ENCODE measurements at regions not wholly inside any gene's neighbourhood (a gene's known extent, or its start where the extent isn't known, plus 50 kb on each side); places are given as distances from the start of the nearest gene placed in this dataset.
"Not testable (repeated sequence)": the region's sequence is repeated elsewhere in the genome, so short reads cannot be mapped to it uniquely, and the experiment has no call there.

- H3K27ac Mint-ChIP-seq: no peak overlapping the region
- no peaks in the 10 kb centered on the region for H3K36me3 Mint-ChIP-seq
- H3K4me1 Mint-ChIP-seq: no peaks in the 10 kb centered on the region
- ATAC-seq (ENCODE audit: low read depth in 2 of 2) (no peak), DNase-seq (no peak)
- no peak overlapping the region for H3K4me3 Mint-ChIP-seq
- peaks cover 0 to 4% (median 2%) of the 10 kb centered on the region in 7 donors for H3K9me3 Mint-ChIP-seq
- H3K27me3 Mint-ChIP-seq: no peaks in the 10 kb centered on the region
These were observed 532.4 kb upstream of the ITGA1 start for GRCh38 chr5:52255308-52255707.

DNA sequence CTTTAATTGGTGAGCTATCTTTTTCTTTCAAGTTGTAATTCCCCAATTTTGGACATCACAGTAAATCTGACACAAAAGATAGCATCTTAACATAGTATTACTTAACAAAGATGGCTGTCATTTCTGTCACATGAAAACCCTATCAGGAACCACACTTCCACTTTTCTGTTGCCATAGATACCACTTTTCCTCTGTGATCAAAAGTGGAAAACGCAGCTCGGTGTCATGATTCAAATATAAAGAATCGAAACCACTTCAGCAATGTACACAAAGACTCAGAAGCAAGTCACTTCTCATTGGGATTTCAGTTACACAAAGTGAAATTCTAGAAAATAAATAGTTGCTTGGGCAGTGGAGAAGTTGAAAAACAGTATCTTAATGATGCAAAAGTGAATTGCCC lies 524.9 kb upstream of the ITGA1 start:
- H3K4me3 Mint-ChIP-seq: no peak overlapping the region

GRCh38 chr5:52269401-52269800 lies 518.3 kb upstream of the ITGA1 start:
- Mint-ChIP-seq H3K4me3 (no peak overlapping the region), H3K9me3 (peaks cover 0 to 5% (median 0%) of the 10 kb centered on the region in 7 donors), H3K4me1 (no peaks in the 10 kb centered on the region), H3K27ac (no peak overlapping the region), H3K36me3 (no peaks in the 10 kb centered on the region), H3K27me3 (no peaks in the 10 kb centered on the region)
- ATAC-seq (ENCODE audit: low read depth in 2 of 2) (no peak), DNase-seq (no peak)

More for the DNA sequence above, 524.9 kb upstream of the ITGA1 start:
- H3K4me1 Mint-ChIP-seq: no peaks in the 10 kb centered on the region
- H3K27ac Mint-ChIP-seq: no peak overlapping the region
- H3K27me3 Mint-ChIP-seq: no peaks in the 10 kb centered on the region
- ATAC-seq (ENCODE audit: low read depth in 2 of 2) (no peak), DNase-seq (no peak)
- no peaks in the 10 kb centered on the region for H3K36me3 Mint-ChIP-seq
- H3K9me3 Mint-ChIP-seq: peaks cover 0 to 3% (median 0%) of the 10 kb centered on the region in 7 donors

- peaks cover 0 to 5% (median 0%) of the 10 kb centered on the region in 7 donors for H3K9me3 Mint-ChIP-seq
- DNase-seq (no peak), ATAC-seq (ENCODE audit: low read depth in 2 of 2) (no peak)
- no peak overlapping the region for H3K27ac Mint-ChIP-seq
- H3K27me3 Mint-ChIP-seq: no peaks in the 10 kb centered on the region
- no peaks in the 10 kb centered on the region for H3K36me3 Mint-ChIP-seq
- H3K4me1 Mint-ChIP-seq: no peaks in the 10 kb centered on the region
- H3K4me3 Mint-ChIP-seq: no peak overlapping the region
These were observed 517.9 kb upstream of the ITGA1 start for GRCh38 chr5:52269859-52270258.

GRCh38 chr5:52275639-52276038 lies 512.1 kb upstream of the ITGA1 start:
- no peaks in the 10 kb centered on the region for H3K4me1 Mint-ChIP-seq
- H3K27me3 Mint-ChIP-seq: no peaks in the 10 kb centered on the region
- ATAC-seq (ENCODE audit: low read depth in 2 of 2): no peak
- no peaks in the 10 kb centered on the region for H3K36me3 Mint-ChIP-seq
- H3K4me3 Mint-ChIP-seq: no peak overlapping the region
- H3K27ac Mint-ChIP-seq: no peak overlapping the region
- H3K9me3 Mint-ChIP-seq: peaks cover 0 to 10% (median 2%) of the 10 kb centered on the region in 7 donors
- DNase-seq: no peak

DNA sequence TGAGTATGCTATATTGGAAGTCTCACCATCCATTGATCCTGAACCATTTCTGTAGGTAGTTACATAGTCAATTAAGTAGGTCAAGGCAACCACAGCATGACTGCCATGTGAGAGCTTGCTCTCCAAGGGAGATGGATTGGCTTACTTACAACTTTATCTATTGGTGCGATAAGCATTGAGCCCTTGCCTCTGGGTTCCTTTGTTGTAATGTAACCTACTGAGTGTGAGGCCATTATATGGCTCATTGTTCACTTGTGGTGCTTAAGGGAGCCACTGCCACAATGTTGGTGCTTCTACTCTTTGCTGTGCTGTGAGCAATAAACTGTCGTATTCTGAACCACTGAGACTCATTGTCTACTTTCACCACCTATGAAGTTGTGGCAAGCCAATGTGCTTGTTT lies 510.6 kb upstream of the ITGA1 start:
- Mint-ChIP-seq H3K9me3 (peaks cover 0 to 12% (median 2%) of the 10 kb centered on the region in 7 donors), H3K27ac (no peak overlapping the region)

DNA sequence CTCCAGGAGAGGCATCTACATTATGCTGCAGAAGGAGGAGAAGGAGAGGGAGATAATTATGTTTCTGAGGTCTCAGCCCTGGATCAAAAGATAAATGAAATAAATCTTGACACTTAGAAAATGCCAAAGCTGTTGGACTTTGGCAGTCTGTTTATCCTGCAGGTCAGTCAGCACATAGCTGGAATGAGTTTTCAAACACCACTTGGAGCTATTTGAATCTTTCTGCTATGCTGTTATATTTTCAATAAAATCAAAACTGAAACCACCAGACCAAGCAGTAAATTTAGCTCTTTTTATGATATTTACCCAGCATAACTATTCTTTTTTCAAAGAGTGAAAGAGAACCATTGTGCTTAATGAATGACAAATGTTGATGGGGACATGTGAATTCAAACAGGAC lies 505.1 kb upstream of the ITGA1 start:
- Mint-ChIP-seq H3K27me3 (no peaks in the 10 kb centered on the region), H3K4me1 (no peaks in the 10 kb centered on the region), H3K27ac (no peak overlapping the region), H3K36me3 (no peaks in the 10 kb centered on the region), H3K4me3 (no peak overlapping the region), H3K9me3 (peaks cover 0 to 12% (median 9%) of the 10 kb centered on the region in 7 donors)
- ATAC-seq (ENCODE audit: low read depth in 2 of 2): no peak
- DNase-seq: no peak

More for the DNA sequence above, 510.6 kb upstream of the ITGA1 start:
- Mint-ChIP-seq H3K36me3 (no peaks in the 10 kb centered on the region), H3K4me3 (no peak overlapping the region), H3K4me1 (no peaks in the 10 kb centered on the region), H3K27me3 (no peaks in the 10 kb centered on the region)
- DNase-seq (no peak), ATAC-seq (ENCODE audit: low read depth in 2 of 2) (no peak)

DNA sequence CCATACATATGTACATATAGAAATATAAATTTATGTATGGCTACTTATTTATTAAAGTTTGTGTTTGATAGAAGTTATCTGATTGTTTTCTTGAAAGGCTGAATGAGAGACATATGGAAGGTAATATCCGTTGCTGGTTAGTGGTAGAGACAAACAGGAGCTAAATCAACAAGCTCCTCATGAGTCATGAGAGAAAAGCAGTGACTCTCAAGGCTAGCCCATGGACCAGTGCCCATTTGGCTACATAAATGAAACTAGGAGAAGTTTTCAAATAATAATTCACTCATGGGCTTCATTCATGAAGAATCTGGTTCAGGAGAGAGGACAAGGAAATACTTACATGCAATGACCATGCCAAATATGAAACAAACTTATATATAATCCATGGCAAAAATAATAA lies 504.5 kb upstream of the ITGA1 start:
- no peaks in the 10 kb centered on the region for H3K27me3 Mint-ChIP-seq

DNA sequence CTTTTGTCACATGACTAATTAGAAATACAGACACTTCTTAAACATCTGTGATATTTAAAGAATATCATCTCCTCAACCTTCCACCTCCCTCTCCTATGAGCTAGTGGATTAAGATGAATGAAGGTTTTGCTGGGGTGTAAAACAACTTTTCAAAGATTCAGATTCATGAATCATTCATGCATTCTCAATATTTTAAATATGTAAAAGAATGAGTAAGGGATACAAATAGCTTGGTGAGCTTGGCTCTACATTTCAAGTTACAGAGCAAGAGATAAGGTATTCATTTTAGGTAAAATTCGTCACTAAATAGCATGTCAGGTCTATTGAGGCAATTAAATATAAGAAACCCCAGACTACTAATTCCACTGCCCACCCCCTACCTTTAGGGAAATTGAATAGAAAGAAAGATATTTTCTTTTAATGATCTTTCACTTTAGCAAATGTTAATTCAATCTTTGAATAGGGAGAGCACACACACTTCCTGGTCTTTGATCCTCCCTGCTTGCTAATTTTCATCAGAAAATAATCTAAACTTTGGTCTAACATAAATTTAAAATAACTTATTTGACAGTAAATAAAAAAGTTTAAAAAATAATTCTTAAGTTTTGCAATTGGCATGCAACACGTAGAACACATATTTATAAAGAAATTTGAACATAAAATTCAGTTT lies 486.9 kb upstream of the ITGA1 start:
- Mint-ChIP-seq H3K4me3 (no peak overlapping the region), H3K9me3 (peaks cover 9 to 36% (median 18%) of the 10 kb centered on the region in 7 donors), H3K36me3 (peaks cover 0 to 16% of the 10 kb centered on the region in 2 donors), H3K27ac (no peak overlapping the region), H3K27me3 (no peaks in the 10 kb centered on the region), H3K4me1 (no peaks in the 10 kb centered on the region)
- DNase-seq: no peak
- ATAC-seq (ENCODE audit: low read depth in 2 of 2): no peak

More for the DNA sequence above, 504.5 kb upstream of the ITGA1 start:
- no peak overlapping the region for H3K27ac Mint-ChIP-seq
- peaks cover 0 to 12% (median 10%) of the 10 kb centered on the region in 7 donors for H3K9me3 Mint-ChIP-seq
- no peaks in the 10 kb centered on the region for H3K4me1 Mint-ChIP-seq
- no peaks in the 10 kb centered on the region for H3K36me3 Mint-ChIP-seq
- H3K4me3 Mint-ChIP-seq: no peak overlapping the region
- DNase-seq: no peak
- ATAC-seq (ENCODE audit: low read depth in 2 of 2): no peak

- H3K27ac Mint-ChIP-seq; DNase-seq; ATAC-seq (ENCODE audit: low read depth in 2 of 2); H3K4me1 Mint-ChIP-seq; H3K4me3 Mint-ChIP-seq; H3K27me3 Mint-ChIP-seq: not testable (repeated sequence)
- Mint-ChIP-seq H3K9me3 (peaks cover 14 to 47% (median 26%) of the 10 kb centered on the region in 7 donors), H3K36me3 (peaks cover 0 to 16% of the 10 kb centered on the region in 2 donors)
These were observed 482.9 kb upstream of the ITGA1 start for GRCh38 chr5:52304816-52305215.

DNA sequence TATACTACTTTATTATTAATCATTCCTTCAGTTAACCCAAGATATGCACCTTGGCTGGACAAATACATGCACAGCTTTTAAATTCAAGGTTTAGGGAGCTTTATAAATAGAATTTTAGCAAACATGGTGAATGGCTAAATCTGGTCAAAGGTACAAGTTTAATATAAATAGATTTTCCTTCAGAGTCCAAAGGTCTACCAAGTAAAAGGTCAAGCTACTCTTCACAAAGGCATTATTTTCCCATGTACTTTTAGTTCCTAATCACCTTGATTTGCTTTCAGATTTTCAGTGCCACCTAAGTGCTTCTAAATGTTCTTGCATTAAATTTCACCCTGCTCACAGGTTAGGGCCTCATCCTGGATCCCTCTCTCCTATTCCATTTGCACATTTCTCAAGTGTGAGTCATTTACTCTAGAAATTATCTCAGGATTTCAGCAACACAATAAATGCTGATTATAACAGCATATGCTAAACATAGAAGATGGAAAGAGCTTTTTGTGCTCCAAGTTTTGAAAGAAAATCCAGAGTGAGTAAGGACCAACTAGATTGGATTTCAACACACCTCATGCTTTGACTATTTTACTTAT lies 459.4 kb upstream of the ITGA1 start:
- Mint-ChIP-seq H3K9me3 (peaks cover 0 to 5% (median 3%) of the 10 kb centered on the region in 7 donors), H3K27me3 (no peaks in the 10 kb centered on the region), H3K4me1 (no peaks in the 10 kb centered on the region), H3K4me3 (no peak overlapping the region), H3K27ac (no peak overlapping the region), H3K36me3 (no peaks in the 10 kb centered on the region)
- DNase-seq: no peak
- no peak for ATAC-seq (ENCODE audit: low read depth in 2 of 2)

DNA sequence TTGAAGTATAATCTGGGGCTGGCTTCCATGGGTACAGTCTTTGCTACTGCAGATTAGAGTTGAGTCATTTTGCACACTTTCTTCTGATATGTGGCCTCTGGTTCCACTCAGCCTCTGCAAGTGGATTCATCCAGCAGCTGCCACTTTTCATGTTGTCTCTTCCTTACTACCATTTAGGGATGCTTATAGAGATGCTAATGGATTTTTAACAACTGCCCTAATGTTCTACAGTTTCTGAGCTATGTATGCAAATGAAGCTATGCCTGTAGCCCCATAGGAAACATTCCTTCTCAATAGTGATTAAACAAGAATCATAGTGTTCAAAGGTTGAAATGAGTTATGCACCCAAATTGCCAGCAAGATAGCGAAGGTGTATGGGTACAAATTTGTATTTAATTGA lies 456.0 kb upstream of the ITGA1 start:
- Mint-ChIP-seq H3K36me3 (no peaks in the 10 kb centered on the region), H3K4me1 (no peaks in the 10 kb centered on the region), H3K27me3 (no peaks in the 10 kb centered on the region), H3K4me3 (no peak overlapping the region), H3K9me3 (peaks cover 0 to 12% (median 4%) of the 10 kb centered on the region in 7 donors), H3K27ac (no peak overlapping the region)
- ATAC-seq (ENCODE audit: low read depth in 2 of 2) (no peak), DNase-seq (no peak)

DNA sequence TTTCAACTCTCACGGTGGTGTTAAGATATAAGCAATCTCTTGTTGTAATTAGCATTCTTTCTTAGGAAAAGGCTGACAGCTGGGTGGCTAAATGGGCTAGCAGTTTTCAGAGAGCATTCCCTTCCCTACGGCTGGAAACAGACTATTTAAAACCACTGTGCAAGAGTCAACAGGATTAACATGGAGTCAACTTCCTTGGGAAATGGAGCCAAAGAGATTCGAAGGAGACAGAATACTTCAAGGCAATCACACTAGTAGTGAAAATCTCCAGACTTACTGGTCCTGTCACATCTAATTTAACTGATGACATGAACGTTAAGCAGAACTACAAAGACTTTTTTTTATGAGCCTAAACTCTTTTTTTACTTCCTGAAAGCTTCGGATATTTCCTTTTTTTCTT lies 453.3 kb upstream of the ITGA1 start:
- H3K27me3 Mint-ChIP-seq: no peaks in the 10 kb centered on the region
- no peaks in the 10 kb centered on the region for H3K36me3 Mint-ChIP-seq
- H3K4me3 Mint-ChIP-seq: no peak overlapping the region
- H3K9me3 Mint-ChIP-seq: peaks cover 0 to 20% (median 7%) of the 10 kb centered on the region in 7 donors
- no peak for ATAC-seq (ENCODE audit: low read depth in 2 of 2)
- DNase-seq: no peak
- no peak overlapping the region for H3K27ac Mint-ChIP-seq
- H3K4me1 Mint-ChIP-seq: no peaks in the 10 kb centered on the region

GRCh38 chr5:52339285-52339684 lies 448.4 kb upstream of the ITGA1 start:
- Mint-ChIP-seq H3K9me3 (peaks cover 0 to 20% (median 5%) of the 10 kb centered on the region in 7 donors), H3K4me3 (no peak overlapping the region), H3K27ac (no peak overlapping the region), H3K36me3 (no peaks in the 10 kb centered on the region), H3K4me1 (no peaks in the 10 kb centered on the region), H3K27me3 (no peaks in the 10 kb centered on the region)
- no peak for DNase-seq
- no peak for ATAC-seq (ENCODE audit: low read depth in 2 of 2)

All from naive B cell (primary cell).